Left renal cortex interstitium (tissue), 4 donors: ENCODE measurements at regions not wholly inside any gene's neighbourhood (a gene's known extent, or its start where the extent isn't known, plus 50 kb on each side); places are given as distances from the start of the nearest gene placed in this dataset.
"Not testable (repeated sequence)": the region's sequence is repeated elsewhere in the genome, so short reads cannot be mapped to it uniquely, and the experiment has no call there.

Experiments
- DNase-seq, 4 donors: peaks; one replicate each; pipeline ENCODE4 v3.0.0-alpha.2; 2013; ENCODE audit warnings: low read depth in 4 of 4, low spot score in 2 of 4, missing footprints in 1 of 4

- DNase-seq, result no peak
These were observed 120.8 kb upstream of the CDCA7L start for GRCh38 chr7:22066522-22066921.

GRCh38 chr7:22064816-22065215, 119.1 kb upstream of the CDCA7L start:
- DNase-seq, result no peak

GRCh38 chr7:22061775-22062174, 116.1 kb upstream of the CDCA7L start:
- DNase-seq, result no peak

- no peak for DNase-seq
These were observed 115.2 kb upstream of the CDCA7L start for GRCh38 chr7:22060863-22061262.

GRCh38 chr7:22060197-22060596, 114.5 kb upstream of the CDCA7L start:
- DNase-seq, result no peak

- DNase-seq, result no peak
These were observed 109.5 kb upstream of the CDCA7L start for GRCh38 chr7:22055226-22055625.

- DNase-seq, result peak in 3 of 4 donors; percentile 37 to 49 (median 41)
These were observed 107.1 kb upstream of the CDCA7L start for GRCh38 chr7:22052674-22053365.

GRCh38 chr7:22051886-22052673, 106.4 kb upstream of the CDCA7L start:
- DNase-seq, result peak in 1 of 4 donors; percentile 43

- DNase-seq, result no peak
These were observed 104.2 kb upstream of the CDCA7L start for GRCh38 chr7:22049766-22050500.

- DNase-seq, result no peak
These were observed 97.7 kb upstream of the CDCA7L start for GRCh38 chr7:22043367-22043766.

- no peak for DNase-seq
These were observed 95.4 kb upstream of the CDCA7L start for GRCh38 chr7:22040923-22041595.

GRCh38 chr7:22039670-22040069, 94.0 kb upstream of the CDCA7L start:
- peak in 1 of 4 donors; percentile 23 for DNase-seq

- DNase-seq, result not testable (repeated sequence)
These were observed 86.7 kb upstream of the CDCA7L start for GRCh38 chr7:22032356-22032755.

- not testable (repeated sequence) for DNase-seq
These were observed 83.0 kb upstream of the CDCA7L start for GRCh38 chr7:22028656-22029055.

GRCh38 chr7:22027475-22027874, 81.8 kb upstream of the CDCA7L start:
- DNase-seq, result no peak

GRCh38 chr7:22025983-22026382, 80.3 kb upstream of the CDCA7L start:
- DNase-seq, result no peak

- no peak for DNase-seq
These were observed 79.4 kb upstream of the CDCA7L start for GRCh38 chr7:22025075-22025474.

- DNase-seq, result no peak
These were observed 74.2 kb upstream of the CDCA7L start for GRCh38 chr7:22019931-22020330.

GRCh38 chr7:22016507-22016906, 70.8 kb upstream of the CDCA7L start:
- DNase-seq, result no peak

- DNase-seq, result no peak
These were observed 68.0 kb upstream of the CDCA7L start for GRCh38 chr7:22013711-22014110.

GRCh38 chr7:22008683-22009082, 63.0 kb upstream of the CDCA7L start:
- DNase-seq, result no peak
